ENCODE measurements at regions not wholly inside any gene's neighbourhood (a gene's known extent, or its start where the extent isn't known, plus 50 kb on each side); places are given as distances from the start of the nearest gene placed in this dataset.

GRCh38 chr1:234970401-234970730 is 158.3 kb downstream of the TOMM20 start:
- ChIA-PET CTCF (no interaction called here), POLR2A (ENCODE audit: low non-redundant PET) (no interaction called here)
- H3K9me3 ChIP-seq (ENCODE audit: low read depth, low read length, poor library complexity, severe bottlenecking), result no peaks in the 10 kb centered on the region
- no peak overlapping the region for H3K4me3 ChIP-seq (ENCODE audit: low read depth, low read length, poor library complexity, severe bottlenecking)
- H3K4me1 ChIP-seq (ENCODE audit: insufficient read depth, low read length, poor library complexity, severe bottlenecking), result peaks cover 9% of the 10 kb centered on the region
- no peak overlapping the region for H3K27ac ChIP-seq (ENCODE audit: low read depth, low read length, poor library complexity, severe bottlenecking)
- H3K36me3 ChIP-seq (ENCODE audit: insufficient read depth, low read length, poor library complexity, severe bottlenecking), result no peaks in the 10 kb centered on the region
- TF ChIP-seq CTCF (conservative IDR thresholded peaks at IDR 0.05; ENCODE audit: low read depth, low read length) (no peak), EZH2 (IDR thresholded peaks at IDR 0.05; ENCODE audit: borderline replicate concordance, low read depth, low read length, poor library complexity, severe bottlenecking) (no peak)
- no peak for DNase-seq (ENCODE audit: low spot score)
- intact Hi-C loops (cut with micrococcal nuclease; ENCODE audit: unreplicated experiment), result no loop called here
- no TSS peak for BruUV-seq (replicated peaks)
- H3K27me3 ChIP-seq (replicated peaks; ENCODE audit: insufficient read depth, low read depth, low read length, poor library complexity), result no peaks in the 10 kb centered on the region

- H3K27me3 ChIP-seq (replicated peaks; ENCODE audit: insufficient read depth, low read depth, low read length, poor library complexity), result no peaks in the 10 kb centered on the region
- ChIA-PET CTCF (no interaction called here), POLR2A (ENCODE audit: low non-redundant PET) (no interaction called here)
- BruUV-seq (replicated peaks), result no TSS peak
- H3K36me3 ChIP-seq (ENCODE audit: insufficient read depth, low read length, poor library complexity, severe bottlenecking), result no peaks in the 10 kb centered on the region
- no peak overlapping the region for H3K27ac ChIP-seq (ENCODE audit: low read depth, low read length, poor library complexity, severe bottlenecking)
- peaks cover 9% of the 10 kb centered on the region for H3K4me1 ChIP-seq (ENCODE audit: insufficient read depth, low read length, poor library complexity, severe bottlenecking)
- H3K4me3 ChIP-seq (ENCODE audit: low read depth, low read length, poor library complexity, severe bottlenecking), result peak overlapping the region; percentile 10
- intact Hi-C loops (cut with micrococcal nuclease; ENCODE audit: unreplicated experiment), result no loop called here
- H3K9me3 ChIP-seq (ENCODE audit: low read depth, low read length, poor library complexity, severe bottlenecking), result no peaks in the 10 kb centered on the region
- DNase-seq (ENCODE audit: low spot score), result peak; percentile 14
- TF ChIP-seq CTCF (conservative IDR thresholded peaks at IDR 0.05; ENCODE audit: low read depth, low read length) (no peak), EZH2 (IDR thresholded peaks at IDR 0.05; ENCODE audit: borderline replicate concordance, low read depth, low read length, poor library complexity, severe bottlenecking) (no peak)
These were observed 158.8 kb downstream of the TOMM20 start for GRCh38 chr1:234969581-234970400.

- no peaks in the 10 kb centered on the region for H3K36me3 ChIP-seq (ENCODE audit: insufficient read depth, low read length, poor library complexity, severe bottlenecking)
- CTCF ChIA-PET, result no interaction called here
- H3K4me3 ChIP-seq (ENCODE audit: low read depth, low read length, poor library complexity, severe bottlenecking), result no peak overlapping the region
- POLR2A ChIA-PET (ENCODE audit: low non-redundant PET), result no interaction called here
- H3K27me3 ChIP-seq (replicated peaks; ENCODE audit: insufficient read depth, low read depth, low read length, poor library complexity), result no peaks in the 10 kb centered on the region
- no TSS peak for BruUV-seq (replicated peaks)
- H3K9me3 ChIP-seq (ENCODE audit: low read depth, low read length, poor library complexity, severe bottlenecking), result no peaks in the 10 kb centered on the region
- no peak for DNase-seq (ENCODE audit: low spot score)
- TF ChIP-seq EZH2 (IDR thresholded peaks at IDR 0.05; ENCODE audit: borderline replicate concordance, low read depth, low read length, poor library complexity, severe bottlenecking) (no peak), CTCF (conservative IDR thresholded peaks at IDR 0.05; ENCODE audit: low read depth, low read length) (no peak)
- intact Hi-C loops (cut with micrococcal nuclease; ENCODE audit: unreplicated experiment), result no loop called here
- no peak overlapping the region for H3K27ac ChIP-seq (ENCODE audit: low read depth, low read length, poor library complexity, severe bottlenecking)
- peaks cover 9% of the 10 kb centered on the region for H3K4me1 ChIP-seq (ENCODE audit: insufficient read depth, low read length, poor library complexity, severe bottlenecking)
These were observed 159.6 kb downstream of the TOMM20 start for GRCh38 chr1:234969011-234969441.
